ENCODE measurements at regions not wholly inside any gene's neighbourhood (a gene's known extent, or its start where the extent isn't known, plus 50 kb on each side); places are given as distances from the start of the nearest gene placed in this dataset.

- no peak for DNase-seq (ENCODE audit: low read depth in 1 of 2, low spot score in 1 of 2)
- Histone ChIP-seq H3K27ac (replicated peaks) (no peak overlapping the region), H3K4me3 (replicated peaks; ENCODE audit: insufficient read depth, low read length) (no peak overlapping the region), H3K27me3 (ENCODE audit: insufficient read depth, poor library complexity, severe bottlenecking) (no peaks in the 10 kb centered on the region)
- no peak for TF ChIP-seq SPI1 (IDR thresholded peaks at IDR 0.05; ENCODE audit: borderline replicate concordance, low read depth)
- TF ChIP-seq REST (IDR thresholded peaks at IDR 0.05; ENCODE audit: insufficient replicate concordance, low read depth): no peak
- TF ChIP-seq GABPA (IDR thresholded peaks at IDR 0.05; ENCODE audit: low read depth): no peak
- TF ChIP-seq POLR2AphosphoS5 (IDR thresholded peaks at IDR 0.05; ENCODE audit: low read depth): no peak
- no peak for TF ChIP-seq CTCF (IDR thresholded peaks at IDR 0.05; ENCODE audit: insufficient read depth, low read length)
These were observed 196.3 kb upstream of the DAPK1 start for GRCh38 chr9:87301371-87301770.

- TF ChIP-seq REST (IDR thresholded peaks at IDR 0.05; ENCODE audit: insufficient replicate concordance, low read depth) (no peak), CTCF (IDR thresholded peaks at IDR 0.05; ENCODE audit: insufficient read depth, low read length) (no peak), GABPA (IDR thresholded peaks at IDR 0.05; ENCODE audit: low read depth) (no peak), SPI1 (IDR thresholded peaks at IDR 0.05; ENCODE audit: borderline replicate concordance, low read depth) (no peak), POLR2AphosphoS5 (IDR thresholded peaks at IDR 0.05; ENCODE audit: low read depth) (no peak)
- no peak overlapping the region for H3K27ac ChIP-seq (replicated peaks)
- DNase-seq (ENCODE audit: low read depth in 1 of 2, low spot score in 1 of 2): no peak
- no peaks in the 10 kb centered on the region for H3K27me3 ChIP-seq (ENCODE audit: insufficient read depth, poor library complexity, severe bottlenecking)
- H3K4me3 ChIP-seq (replicated peaks; ENCODE audit: insufficient read depth, low read length): no peak overlapping the region
These were observed 192.5 kb upstream of the DAPK1 start for GRCh38 chr9:87305151-87305550.

- DNase-seq (ENCODE audit: low read depth in 1 of 2, low spot score in 1 of 2): no peak
- TF ChIP-seq POLR2AphosphoS5 (IDR thresholded peaks at IDR 0.05; ENCODE audit: low read depth): no peak
- no peak for TF ChIP-seq GABPA (IDR thresholded peaks at IDR 0.05; ENCODE audit: low read depth)
- TF ChIP-seq CTCF (IDR thresholded peaks at IDR 0.05; ENCODE audit: insufficient read depth, low read length): no peak
- TF ChIP-seq SPI1 (IDR thresholded peaks at IDR 0.05; ENCODE audit: borderline replicate concordance, low read depth): no peak
- no peak for TF ChIP-seq REST (IDR thresholded peaks at IDR 0.05; ENCODE audit: insufficient replicate concordance, low read depth)
- Histone ChIP-seq H3K4me3 (replicated peaks; ENCODE audit: insufficient read depth, low read length) (no peak overlapping the region), H3K27me3 (ENCODE audit: insufficient read depth, poor library complexity, severe bottlenecking) (no peaks in the 10 kb centered on the region), H3K27ac (replicated peaks) (no peak overlapping the region)
These were observed 191.7 kb upstream of the DAPK1 start for GRCh38 chr9:87306006-87306405.
